H9 (cell line): ENCODE measurements at regions not wholly inside any gene's neighbourhood (a gene's known extent, or its start where the extent isn't known, plus 50 kb on each side); places are given as distances from the start of the nearest gene placed in this dataset.

Source experiments
- DNase-seq: peaks from one replicate; pipeline ENCODE4 v3.0.0-alpha.2; 2017
- H2AFZ ChIP-seq: one replicate; pipeline ENCODE4 v1.6.1; 2013; ENCODE audit warnings: mild to moderate bottlenecking, low read length, control low read depth, moderate library complexity
- H2AK5ac ChIP-seq: 2 replicates; pipeline ENCODE4 v1.6.1; 2013; ENCODE audit warnings: low read length, control low read depth, mixed read lengths; ENCODE audit not compliant: insufficient read length
- H2BK120ac ChIP-seq: one replicate; pipeline ENCODE4 v1.6.1; 2013; ENCODE audit warnings: low read depth, mild to moderate bottlenecking, low read length, control low read depth, inconsistent platforms; ENCODE audit not compliant: poor library complexity, severe bottlenecking
- H2BK12ac ChIP-seq: 2 replicates; pipeline ENCODE4 v1.6.1; 2013; ENCODE audit warnings: low read length, control low read depth, mixed read lengths, low read depth; ENCODE audit not compliant: insufficient read length
- H2BK15ac ChIP-seq: 2 replicates; pipeline ENCODE4 v1.6.1; 2013; ENCODE audit warnings: low read depth, low read length, control low read depth
- H2BK20ac ChIP-seq: one replicate; pipeline ENCODE4 v1.6.1; 2013; ENCODE audit warnings: low read depth, mild to moderate bottlenecking, low read length, control low read depth, inconsistent platforms; ENCODE audit not compliant: poor library complexity, severe bottlenecking
- H2BK5ac ChIP-seq: 2 replicates; pipeline ENCODE4 v1.6.1; 2013; ENCODE audit warnings: low read length, control low read depth, mixed read lengths; ENCODE audit not compliant: insufficient read length
- H3K14ac ChIP-seq: 2 replicates; pipeline ENCODE4 v1.6.1; 2013; ENCODE audit warnings: low read length, control low read depth; ENCODE audit not compliant: insufficient read depth
- H3K18ac ChIP-seq: 2 replicates; pipeline ENCODE4 v1.6.1; 2013; ENCODE audit warnings: low read depth, mild to moderate bottlenecking, mixed read lengths, low read length, control low read depth; ENCODE audit not compliant: insufficient read length
- H3K23ac ChIP-seq: 2 replicates; pipeline ENCODE4 v1.6.1; 2013; ENCODE audit warnings: low read length, control low read depth, mixed read lengths, low read depth; ENCODE audit not compliant: insufficient read length
- H3K23me2 ChIP-seq: 2 replicates; pipeline ENCODE4 v1.6.1; 2013; ENCODE audit warnings: low read depth, mild to moderate bottlenecking, mixed read lengths, low read length, control low read depth; ENCODE audit not compliant: insufficient read length, poor library complexity, severe bottlenecking
- H3K27ac ChIP-seq: 2 replicates; pipeline ENCODE4 v1.5.1; 2013; ENCODE audit warnings: low read length, control low read depth, mixed read lengths, low read depth; ENCODE audit not compliant: insufficient read length
- H3K27me3 ChIP-seq: 2 replicates; pipeline ENCODE4 v1.6.1; 2013; ENCODE audit warnings: low read length, control low read depth, inconsistent platforms; ENCODE audit not compliant: insufficient read depth
- H3K4ac ChIP-seq: 2 replicates; pipeline ENCODE4 v1.6.1; 2013; ENCODE audit warnings: low read depth, mild to moderate bottlenecking, control low read depth, inconsistent platforms, low read length, moderate library complexity
- H3K4me1 ChIP-seq: 2 replicates; pipeline ENCODE4 v1.6.1; 2013; ENCODE audit warnings: low read length, control low read depth, inconsistent platforms; ENCODE audit not compliant: insufficient read depth
- H3K4me2 ChIP-seq: 2 replicates; pipeline ENCODE4 v1.6.1; 2013; ENCODE audit warnings: low read length, control low read depth, mixed read lengths; ENCODE audit not compliant: insufficient read length, insufficient read depth
- H3K56ac ChIP-seq: 2 replicates; pipeline ENCODE4 v1.6.1; 2013; ENCODE audit warnings: low read depth, mild to moderate bottlenecking, mixed read lengths, low read length, control low read depth; ENCODE audit not compliant: insufficient read length
- H3K79me1 ChIP-seq: 2 replicates; pipeline ENCODE4 v1.6.1; 2013; ENCODE audit warnings: low read depth, mild to moderate bottlenecking, moderate library complexity, low read length, control low read depth, inconsistent platforms; ENCODE audit not compliant: insufficient read depth, poor library complexity, severe bottlenecking
- H3K79me2 ChIP-seq: 2 replicates; pipeline ENCODE4 v1.6.1; 2013; ENCODE audit warnings: low read length, control low read depth, inconsistent platforms; ENCODE audit not compliant: insufficient read depth
- H3K9ac ChIP-seq: 2 replicates; pipeline ENCODE4 v1.6.1; 2013; ENCODE audit warnings: low read length, control low read depth, mixed read lengths; ENCODE audit not compliant: insufficient read length; ENCODE audit errors: extremely low read depth
- H3K9me3 ChIP-seq: one replicate; pipeline ENCODE4 v1.6.1; 2013; ENCODE audit warnings: low read depth, low read length, inconsistent platforms; ENCODE audit not compliant: control insufficient read depth
- H3T11ph ChIP-seq: one replicate; pipeline ENCODE4 v1.6.1; 2013; ENCODE audit warnings: mild to moderate bottlenecking, low read length, control low read depth, inconsistent platforms
- H4K20me1 ChIP-seq: one replicate; pipeline ENCODE4 v1.6.1; 2013; ENCODE audit not compliant: control insufficient read depth, insufficient read length, insufficient read depth
- H4K5ac ChIP-seq: 2 replicates; pipeline ENCODE4 v1.6.1; 2013; ENCODE audit warnings: low read depth, mild to moderate bottlenecking, mixed read lengths, low read length, control low read depth; ENCODE audit not compliant: insufficient read length
- H4K8ac ChIP-seq: replicated peaks from 2 replicates; pipeline ENCODE4 v1.6.1; 2013; ENCODE audit warnings: low read length, control low read depth, mixed read lengths, low read depth; ENCODE audit not compliant: insufficient read length
- H4K91ac ChIP-seq: 2 replicates; pipeline ENCODE4 v1.6.1; 2013; ENCODE audit warnings: low read depth, mild to moderate bottlenecking, moderate library complexity, mixed read lengths, low read length, control low read depth; ENCODE audit not compliant: insufficient read length
- H3K27ac Mint-ChIP-seq, 3 experiments: 2 replicates in 2 of 3; 3 replicates in 1 of 3; pipeline ENCODE4 v1.8.0; 2020 to 2021; ENCODE audit warnings: mixed read lengths in 3 of 3, mild to moderate bottlenecking in 1 of 3, moderate library complexity in 1 of 3
- H3K27me3 Mint-ChIP-seq: 2 replicates; pipeline ENCODE4 v1.8.0; 2021; ENCODE audit warnings: low read depth, mild to moderate bottlenecking, moderate library complexity, mixed read lengths
- H3K36me3 Mint-ChIP-seq, 3 experiments: 2 replicates in 2 of 3; 3 replicates in 1 of 3; pipeline ENCODE4 v1.8.0; 2020 to 2021; ENCODE audit warnings: low read depth in 3 of 3, mixed read lengths in 3 of 3; ENCODE audit not compliant: insufficient read depth in 1 of 3
- H3K4me1 Mint-ChIP-seq, 2 experiments: 2 replicates each; pipeline ENCODE4 v1.8.0; 2020; ENCODE audit warnings: mixed read lengths in 2 of 2
- H3K4me3 Mint-ChIP-seq, 2 experiments: 2 replicates in 1 of 2; 3 replicates in 1 of 2; pipeline ENCODE4 v1.8.0; 2020 to 2021; ENCODE audit warnings: mild to moderate bottlenecking in 2 of 2, mixed read lengths in 2 of 2, moderate library complexity in 1 of 2
- H3K9me3 Mint-ChIP-seq, 2 experiments: 2 replicates in 1 of 2; 3 replicates in 1 of 2; pipeline ENCODE4 v1.8.0; 2020; ENCODE audit warnings: mild to moderate bottlenecking in 2 of 2, mixed read lengths in 2 of 2, moderate library complexity in 1 of 2
- WGBS: extraction: QIAGEN DNeasy Blood & Tissue Kit; methylation state at CpG from one replicate; pipeline ENCODE4 v1.1.7; 2013; ENCODE audit warnings: missing lambda C conversion rate, low lambda C conversion rate, mixed read lengths; ENCODE audit not compliant: insufficient read length; ENCODE audit errors: extremely low coverage; 5-methylcytosine and 5-hydroxymethylcytosine counted together
- TF ChIP-seq, protein P1 (sequence below): fragments of 200-600 bp; sonication (generic); conservative IDR thresholded peaks from 3 replicates; pipeline ENCODE4 v1.8.0; 2021; ENCODE audit warnings: antibody characterized with exemption, mild to moderate bottlenecking

DNA sequence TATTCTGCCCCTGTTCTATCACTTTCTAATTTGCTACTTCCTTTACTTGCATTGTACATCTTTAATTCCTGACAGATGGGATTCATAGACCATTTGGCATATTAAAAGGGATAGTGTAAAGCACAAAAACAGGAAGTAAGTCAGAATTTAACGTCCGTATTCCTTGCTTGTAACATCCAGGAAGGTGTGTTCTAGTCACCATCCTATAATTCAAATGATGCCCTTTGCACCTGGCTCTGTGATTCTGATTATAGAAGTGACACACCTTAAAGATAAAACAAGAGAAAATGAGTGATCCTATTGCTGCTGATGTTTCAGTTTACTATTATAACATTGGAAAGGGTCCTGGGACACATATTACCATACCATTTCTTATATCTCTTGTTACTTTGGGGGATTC lies 238.7 kb upstream of the NR3C2 start:
- H2BK12ac ChIP-seq: no peak overlapping the region
- H3K4me2 ChIP-seq: no peak overlapping the region
- TF ChIP-seq, protein P1, sequence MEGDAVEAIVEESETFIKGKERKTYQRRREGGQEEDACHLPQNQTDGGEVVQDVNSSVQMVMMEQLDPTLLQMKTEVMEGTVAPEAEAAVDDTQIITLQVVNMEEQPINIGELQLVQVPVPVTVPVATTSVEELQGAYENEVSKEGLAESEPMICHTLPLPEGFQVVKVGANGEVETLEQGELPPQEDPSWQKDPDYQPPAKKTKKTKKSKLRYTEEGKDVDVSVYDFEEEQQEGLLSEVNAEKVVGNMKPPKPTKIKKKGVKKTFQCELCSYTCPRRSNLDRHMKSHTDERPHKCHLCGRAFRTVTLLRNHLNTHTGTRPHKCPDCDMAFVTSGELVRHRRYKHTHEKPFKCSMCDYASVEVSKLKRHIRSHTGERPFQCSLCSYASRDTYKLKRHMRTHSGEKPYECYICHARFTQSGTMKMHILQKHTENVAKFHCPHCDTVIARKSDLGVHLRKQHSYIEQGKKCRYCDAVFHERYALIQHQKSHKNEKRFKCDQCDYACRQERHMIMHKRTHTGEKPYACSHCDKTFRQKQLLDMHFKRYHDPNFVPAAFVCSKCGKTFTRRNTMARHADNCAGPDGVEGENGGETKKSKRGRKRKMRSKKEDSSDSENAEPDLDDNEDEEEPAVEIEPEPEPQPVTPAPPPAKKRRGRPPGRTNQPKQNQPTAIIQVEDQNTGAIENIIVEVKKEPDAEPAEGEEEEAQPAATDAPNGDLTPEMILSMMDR: no peak
- no peaks in the 10 kb centered on the region for H3K27me3 Mint-ChIP-seq
- no peak overlapping the region for H3K18ac ChIP-seq
- no peak overlapping the region for H3K4ac ChIP-seq
- no peaks in the 10 kb centered on the region for H3K36me3 Mint-ChIP-seq
- no peak overlapping the region for H2AK5ac ChIP-seq
- H3T11ph ChIP-seq: no peak overlapping the region
- H3K9ac ChIP-seq: no peak overlapping the region
- no peak overlapping the region for H3K4me3 Mint-ChIP-seq
- H3K27me3 ChIP-seq: no peaks in the 10 kb centered on the region
- H4K8ac ChIP-seq: no peak overlapping the region
- no peak overlapping the region for H2BK5ac ChIP-seq
- no peaks in the 10 kb centered on the region for H3K23me2 ChIP-seq
- no peaks in the 10 kb centered on the region for H3K4me1 ChIP-seq
- no peak overlapping the region for H3K27ac ChIP-seq
- H3K23ac ChIP-seq: no peak overlapping the region
- no peaks in the 10 kb centered on the region for H3K9me3 Mint-ChIP-seq
- H4K5ac ChIP-seq: no peak overlapping the region
- no peak overlapping the region for H4K91ac ChIP-seq
- DNase-seq: no peak
- no peaks in the 10 kb centered on the region for H3K9me3 ChIP-seq
- H2BK15ac ChIP-seq: no peak overlapping the region
- peaks cover 3% of the 10 kb centered on the region; the same call in 1 of the 2 replicates for H3K79me2 ChIP-seq
- H2BK20ac ChIP-seq: no peak overlapping the region
- no peaks in the 10 kb centered on the region for H3K79me1 ChIP-seq
- no peak overlapping the region for H3K14ac ChIP-seq
- no CpG with 5 or more reads among the region's 2 CpGs for WGBS
- H2AFZ ChIP-seq: no peak overlapping the region
- H3K56ac ChIP-seq: no peak overlapping the region
- no peaks in the 10 kb centered on the region for H4K20me1 ChIP-seq
- no peak overlapping the region for H2BK120ac ChIP-seq
- H3K27ac Mint-ChIP-seq: no peak overlapping the region
- no peaks in the 10 kb centered on the region for H3K4me1 Mint-ChIP-seq
